Glutamatergic neuron (in vitro differentiated cells): ENCODE measurements at regions not wholly inside any gene's neighbourhood (a gene's known extent, or its start where the extent isn't known, plus 50 kb on each side); places are given as distances from the start of the nearest gene placed in this dataset.
A peak's percentile ranks its signal among the peaks of the same experiment; 100 is the strongest.
"Not testable (repeated sequence)": the region's sequence is repeated elsewhere in the genome, so short reads cannot be mapped to it uniquely, and the experiment has no call there.

Experiments
- DNase-seq: peaks from one replicate; pipeline ENCODE4 v3.0.0; 2022
- H3K27ac Mint-ChIP-seq: one replicate; pipeline ENCODE4 v1.8.0; 2020; ENCODE audit warnings: mild to moderate bottlenecking, mixed read lengths, inconsistent platforms; ENCODE audit not compliant: unreplicated experiment
- H3K27me3 Mint-ChIP-seq: one replicate; pipeline ENCODE4 v1.8.0; 2020; ENCODE audit warnings: mild to moderate bottlenecking, moderate library complexity, mixed read lengths, inconsistent platforms; ENCODE audit not compliant: unreplicated experiment
- H3K36me3 Mint-ChIP-seq: one replicate; pipeline ENCODE4 v1.8.0; 2020; ENCODE audit warnings: mild to moderate bottlenecking, mixed read lengths, inconsistent platforms; ENCODE audit not compliant: unreplicated experiment
- H3K4me1 Mint-ChIP-seq: one replicate; pipeline ENCODE4 v1.8.0; 2020; ENCODE audit warnings: mild to moderate bottlenecking, low read depth, mixed read lengths, inconsistent platforms; ENCODE audit not compliant: unreplicated experiment
- H3K4me3 Mint-ChIP-seq: one replicate; pipeline ENCODE4 v1.8.0; 2020; ENCODE audit warnings: mild to moderate bottlenecking, mixed read lengths, inconsistent platforms; ENCODE audit not compliant: unreplicated experiment
- H3K9me3 Mint-ChIP-seq: one replicate; pipeline ENCODE4 v1.8.0; 2020; ENCODE audit warnings: mild to moderate bottlenecking, moderate library complexity, mixed read lengths, inconsistent platforms; ENCODE audit not compliant: unreplicated experiment
- TF ChIP-seq, protein P1 (sequence below): fragments of 200-600 bp; sonication (generic); IDR thresholded peaks from one replicate; pipeline ENCODE4 v1.5.0; 2021; ENCODE audit not compliant: partially characterized antibody, unreplicated experiment

DNA sequence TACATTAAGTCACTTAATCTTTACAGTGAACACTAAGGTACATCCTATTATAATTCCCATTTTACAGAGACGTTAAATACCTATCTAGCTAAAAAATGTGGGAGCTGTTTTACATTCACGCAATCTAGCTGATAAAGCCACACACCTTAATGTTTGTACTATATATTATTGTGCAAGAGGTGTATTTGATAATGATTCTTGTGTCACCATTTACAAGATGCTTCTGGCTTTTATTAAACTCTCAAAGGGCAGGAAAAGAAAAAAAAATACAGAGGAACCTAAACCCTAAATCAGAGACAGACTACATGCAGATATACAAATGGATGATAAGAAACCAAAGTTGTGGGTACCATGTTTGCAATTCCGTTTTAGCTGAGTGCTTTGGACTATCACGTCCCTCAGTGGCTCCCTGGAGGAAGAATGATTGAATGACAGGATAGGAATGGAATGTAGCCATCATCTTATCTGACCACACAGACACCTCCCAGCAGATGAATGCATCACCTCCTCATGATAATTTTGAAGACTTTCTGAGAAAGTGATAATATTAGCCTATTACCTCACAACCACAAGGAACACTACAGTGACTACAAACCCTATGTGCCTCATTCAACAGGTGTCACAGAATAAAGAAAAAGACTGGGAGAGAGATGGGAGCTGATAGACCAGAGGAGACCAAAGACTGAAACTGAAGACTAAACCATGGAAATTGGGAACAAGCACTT lies 230.5 kb upstream of the SERP2 start:
- Mint-ChIP-seq H3K27ac (no peak overlapping the region), H3K4me1 (peaks cover 7% of the 10 kb centered on the region), H3K4me3 (no peak overlapping the region), H3K36me3 (no peaks in the 10 kb centered on the region), H3K27me3 (peaks cover 3% of the 10 kb centered on the region), H3K9me3 (peaks cover 2% of the 10 kb centered on the region)
- TF ChIP-seq, protein P1, sequence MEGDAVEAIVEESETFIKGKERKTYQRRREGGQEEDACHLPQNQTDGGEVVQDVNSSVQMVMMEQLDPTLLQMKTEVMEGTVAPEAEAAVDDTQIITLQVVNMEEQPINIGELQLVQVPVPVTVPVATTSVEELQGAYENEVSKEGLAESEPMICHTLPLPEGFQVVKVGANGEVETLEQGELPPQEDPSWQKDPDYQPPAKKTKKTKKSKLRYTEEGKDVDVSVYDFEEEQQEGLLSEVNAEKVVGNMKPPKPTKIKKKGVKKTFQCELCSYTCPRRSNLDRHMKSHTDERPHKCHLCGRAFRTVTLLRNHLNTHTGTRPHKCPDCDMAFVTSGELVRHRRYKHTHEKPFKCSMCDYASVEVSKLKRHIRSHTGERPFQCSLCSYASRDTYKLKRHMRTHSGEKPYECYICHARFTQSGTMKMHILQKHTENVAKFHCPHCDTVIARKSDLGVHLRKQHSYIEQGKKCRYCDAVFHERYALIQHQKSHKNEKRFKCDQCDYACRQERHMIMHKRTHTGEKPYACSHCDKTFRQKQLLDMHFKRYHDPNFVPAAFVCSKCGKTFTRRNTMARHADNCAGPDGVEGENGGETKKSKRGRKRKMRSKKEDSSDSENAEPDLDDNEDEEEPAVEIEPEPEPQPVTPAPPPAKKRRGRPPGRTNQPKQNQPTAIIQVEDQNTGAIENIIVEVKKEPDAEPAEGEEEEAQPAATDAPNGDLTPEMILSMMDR = no peak
- no peak for DNase-seq

DNA sequence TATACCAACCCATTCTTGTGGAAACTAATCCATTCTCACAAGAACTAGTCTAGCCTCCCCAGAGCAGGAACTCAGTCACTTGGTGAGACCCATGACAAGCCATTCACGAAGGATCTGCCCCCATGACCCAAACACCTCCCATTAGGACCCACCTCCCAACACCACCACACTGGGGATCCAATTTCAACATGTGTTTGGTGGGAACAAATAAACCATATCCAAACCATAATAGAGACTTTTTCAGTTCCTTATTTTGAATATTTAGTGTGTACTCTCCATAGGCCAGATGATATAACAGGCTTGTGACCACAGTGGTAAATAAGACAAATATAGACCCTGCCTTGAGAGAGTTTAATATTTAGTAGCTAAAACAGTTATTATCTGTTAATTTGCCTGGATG lies 227.5 kb upstream of the SERP2 start:
- TF ChIP-seq, protein P1 = no peak
- Mint-ChIP-seq H3K36me3 (no peaks in the 10 kb centered on the region), H3K27ac (no peak overlapping the region), H3K9me3 (peaks cover 4% of the 10 kb centered on the region), H3K4me3 (no peak overlapping the region), H3K4me1 (peaks cover 15% of the 10 kb centered on the region), H3K27me3 (peaks cover 5% of the 10 kb centered on the region)
- no peak for DNase-seq

DNA sequence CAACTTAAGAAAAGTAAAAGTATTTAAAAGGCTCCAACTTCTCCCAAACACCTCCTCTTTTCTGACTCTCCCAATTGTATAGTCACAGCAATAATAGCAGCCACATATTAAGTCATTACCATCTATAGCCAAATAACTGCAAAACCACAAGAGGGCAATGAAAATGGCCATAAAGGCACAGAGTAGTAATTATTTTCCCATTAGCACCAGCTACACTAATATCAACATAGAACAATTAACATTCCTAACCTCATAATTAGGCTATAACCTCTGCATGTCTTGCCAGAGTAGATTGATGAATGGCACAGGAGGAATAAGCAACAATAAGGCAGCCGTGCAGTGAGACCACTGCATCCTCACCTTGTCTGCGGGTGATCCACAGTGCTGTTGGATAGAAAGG lies 226.4 kb upstream of the SERP2 start:
- Mint-ChIP-seq H3K27ac (no peak overlapping the region), H3K36me3 (no peaks in the 10 kb centered on the region), H3K4me3 (no peak overlapping the region), H3K27me3 (peaks cover 4% of the 10 kb centered on the region), H3K9me3 (peaks cover 5% of the 10 kb centered on the region), H3K4me1 (peaks cover 17% of the 10 kb centered on the region)
- DNase-seq = no peak
- TF ChIP-seq, protein P1 = no peak

DNA sequence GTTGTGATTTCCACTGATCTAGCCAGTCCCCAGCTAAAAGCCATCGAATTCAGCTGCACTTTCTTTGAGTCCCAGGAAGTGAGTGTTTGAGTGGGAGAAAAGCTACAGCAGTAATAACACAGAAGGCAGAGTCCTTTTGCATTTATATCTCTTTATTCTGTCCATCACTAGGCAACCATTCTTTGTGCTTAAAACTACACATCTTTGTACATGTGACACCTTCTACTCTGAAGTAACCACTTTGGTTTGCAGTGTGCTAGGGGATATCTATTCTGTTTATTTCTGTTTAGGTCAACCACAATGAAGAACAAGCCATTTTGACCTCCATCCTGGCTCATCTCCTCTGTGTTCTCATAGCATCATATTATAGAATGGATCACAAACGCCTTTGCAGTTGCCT lies 226.0 kb upstream of the SERP2 start:
- H3K27ac Mint-ChIP-seq = no peak overlapping the region
- TF ChIP-seq, protein P1 = no peak
- H3K36me3 Mint-ChIP-seq = no peaks in the 10 kb centered on the region
- no peak for DNase-seq
- peaks cover 18% of the 10 kb centered on the region for H3K4me1 Mint-ChIP-seq
- H3K4me3 Mint-ChIP-seq = no peak overlapping the region
- H3K27me3 Mint-ChIP-seq = peaks cover 5% of the 10 kb centered on the region
- peaks cover 5% of the 10 kb centered on the region for H3K9me3 Mint-ChIP-seq

DNA sequence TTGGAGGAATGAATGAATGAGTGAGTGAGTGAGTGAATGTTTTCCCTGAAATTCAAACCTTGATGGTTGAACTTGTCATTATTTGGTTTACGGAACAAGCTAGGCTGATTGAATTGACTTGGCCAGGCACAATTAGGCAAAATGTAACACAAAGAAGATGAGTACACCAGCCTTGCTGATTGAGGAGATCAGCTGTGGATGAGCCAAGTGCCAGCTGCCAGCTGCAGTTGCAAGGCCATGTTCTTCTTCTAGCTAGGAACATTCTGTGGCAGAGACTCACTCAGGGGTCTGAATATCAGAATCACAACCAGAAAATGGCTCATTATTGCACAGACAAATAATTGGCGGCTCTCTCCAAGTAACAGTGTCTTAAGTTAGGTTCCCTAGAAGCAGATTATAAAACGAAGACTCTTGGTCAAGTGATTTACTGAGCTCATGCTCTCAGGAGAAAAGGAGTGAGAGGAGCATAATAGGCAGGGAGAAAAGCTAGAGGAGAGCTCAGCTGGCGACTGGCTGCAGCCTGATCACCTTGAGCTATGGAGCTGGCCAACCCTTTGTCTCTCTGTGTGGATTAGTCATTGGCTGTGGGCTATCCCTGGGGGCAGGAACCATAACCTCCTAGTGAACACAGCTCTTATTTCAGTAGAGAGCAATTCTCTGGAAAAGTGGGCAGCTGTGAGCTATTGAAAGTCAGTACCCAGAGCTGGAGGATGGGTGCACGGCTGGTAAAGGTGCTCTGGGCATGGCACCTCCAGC lies 225.3 kb upstream of the SERP2 start:
- H3K4me3 Mint-ChIP-seq = no peak overlapping the region
- TF ChIP-seq, protein P1 = no peak
- no peaks in the 10 kb centered on the region for H3K36me3 Mint-ChIP-seq
- H3K9me3 Mint-ChIP-seq = peaks cover 5% of the 10 kb centered on the region
- H3K4me1 Mint-ChIP-seq = peaks cover 20% of the 10 kb centered on the region
- peaks cover 5% of the 10 kb centered on the region for H3K27me3 Mint-ChIP-seq
- DNase-seq = no peak
- peak overlapping the region; percentile 19 for H3K27ac Mint-ChIP-seq

DNA sequence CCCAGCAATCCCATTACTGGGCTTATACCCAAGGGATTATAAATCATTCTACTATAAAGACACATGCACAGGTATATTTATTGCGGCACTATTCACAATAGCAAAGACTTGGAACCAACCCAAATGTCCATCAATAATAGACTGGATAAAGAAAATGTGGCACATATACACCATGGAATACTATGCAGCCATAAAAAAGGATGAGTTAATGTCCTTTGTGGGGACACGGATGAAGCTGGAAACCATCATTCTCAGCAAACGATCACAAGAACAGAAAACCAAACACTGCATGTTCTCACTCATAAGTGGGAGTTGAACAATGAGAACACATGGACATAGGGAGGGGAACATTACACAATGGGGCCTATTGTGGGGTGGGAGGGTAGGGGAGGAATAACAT lies 224.4 kb upstream of the SERP2 start:
- H3K27me3 Mint-ChIP-seq, H3K4me3 Mint-ChIP-seq, H3K27ac Mint-ChIP-seq, H3K36me3 Mint-ChIP-seq, H3K9me3 Mint-ChIP-seq, DNase-seq: not testable (repeated sequence)
- peaks cover 26% of the 10 kb centered on the region for H3K4me1 Mint-ChIP-seq
